H9 (cell line): ENCODE measurements at regions not wholly inside any gene's neighbourhood (a gene's known extent, or its start where the extent isn't known, plus 50 kb on each side); places are given as distances from the start of the nearest gene placed in this dataset.

Source experiments
- DNase-seq: peaks from one replicate; pipeline ENCODE4 v3.0.0-alpha.2; 2017
- H2AFZ ChIP-seq: one replicate; pipeline ENCODE4 v1.6.1; 2013; ENCODE audit warnings: mild to moderate bottlenecking, low read length, control low read depth, moderate library complexity
- H2AK5ac ChIP-seq: 2 replicates; pipeline ENCODE4 v1.6.1; 2013; ENCODE audit warnings: low read length, control low read depth, mixed read lengths; ENCODE audit not compliant: insufficient read length
- H2BK120ac ChIP-seq: one replicate; pipeline ENCODE4 v1.6.1; 2013; ENCODE audit warnings: low read depth, mild to moderate bottlenecking, low read length, control low read depth, inconsistent platforms; ENCODE audit not compliant: poor library complexity, severe bottlenecking
- H2BK12ac ChIP-seq: 2 replicates; pipeline ENCODE4 v1.6.1; 2013; ENCODE audit warnings: low read length, control low read depth, mixed read lengths, low read depth; ENCODE audit not compliant: insufficient read length
- H2BK15ac ChIP-seq: 2 replicates; pipeline ENCODE4 v1.6.1; 2013; ENCODE audit warnings: low read depth, low read length, control low read depth
- H2BK20ac ChIP-seq: one replicate; pipeline ENCODE4 v1.6.1; 2013; ENCODE audit warnings: low read depth, mild to moderate bottlenecking, low read length, control low read depth, inconsistent platforms; ENCODE audit not compliant: poor library complexity, severe bottlenecking
- H2BK5ac ChIP-seq: 2 replicates; pipeline ENCODE4 v1.6.1; 2013; ENCODE audit warnings: low read length, control low read depth, mixed read lengths; ENCODE audit not compliant: insufficient read length
- H3K14ac ChIP-seq: 2 replicates; pipeline ENCODE4 v1.6.1; 2013; ENCODE audit warnings: low read length, control low read depth; ENCODE audit not compliant: insufficient read depth
- H3K18ac ChIP-seq: 2 replicates; pipeline ENCODE4 v1.6.1; 2013; ENCODE audit warnings: low read depth, mild to moderate bottlenecking, mixed read lengths, low read length, control low read depth; ENCODE audit not compliant: insufficient read length
- H3K23ac ChIP-seq: 2 replicates; pipeline ENCODE4 v1.6.1; 2013; ENCODE audit warnings: low read length, control low read depth, mixed read lengths, low read depth; ENCODE audit not compliant: insufficient read length
- H3K23me2 ChIP-seq: 2 replicates; pipeline ENCODE4 v1.6.1; 2013; ENCODE audit warnings: low read depth, mild to moderate bottlenecking, mixed read lengths, low read length, control low read depth; ENCODE audit not compliant: insufficient read length, poor library complexity, severe bottlenecking
- H3K27ac ChIP-seq: 2 replicates; pipeline ENCODE4 v1.5.1; 2013; ENCODE audit warnings: low read length, control low read depth, mixed read lengths, low read depth; ENCODE audit not compliant: insufficient read length
- H3K27me3 ChIP-seq: 2 replicates; pipeline ENCODE4 v1.6.1; 2013; ENCODE audit warnings: low read length, control low read depth, inconsistent platforms; ENCODE audit not compliant: insufficient read depth
- H3K4ac ChIP-seq: 2 replicates; pipeline ENCODE4 v1.6.1; 2013; ENCODE audit warnings: low read depth, mild to moderate bottlenecking, control low read depth, inconsistent platforms, low read length, moderate library complexity
- H3K4me1 ChIP-seq: 2 replicates; pipeline ENCODE4 v1.6.1; 2013; ENCODE audit warnings: low read length, control low read depth, inconsistent platforms; ENCODE audit not compliant: insufficient read depth
- H3K4me2 ChIP-seq: 2 replicates; pipeline ENCODE4 v1.6.1; 2013; ENCODE audit warnings: low read length, control low read depth, mixed read lengths; ENCODE audit not compliant: insufficient read length, insufficient read depth
- H3K56ac ChIP-seq: 2 replicates; pipeline ENCODE4 v1.6.1; 2013; ENCODE audit warnings: low read depth, mild to moderate bottlenecking, mixed read lengths, low read length, control low read depth; ENCODE audit not compliant: insufficient read length
- H3K79me1 ChIP-seq: 2 replicates; pipeline ENCODE4 v1.6.1; 2013; ENCODE audit warnings: low read depth, mild to moderate bottlenecking, moderate library complexity, low read length, control low read depth, inconsistent platforms; ENCODE audit not compliant: insufficient read depth, poor library complexity, severe bottlenecking
- H3K79me2 ChIP-seq: 2 replicates; pipeline ENCODE4 v1.6.1; 2013; ENCODE audit warnings: low read length, control low read depth, inconsistent platforms; ENCODE audit not compliant: insufficient read depth
- H3K9ac ChIP-seq: 2 replicates; pipeline ENCODE4 v1.6.1; 2013; ENCODE audit warnings: low read length, control low read depth, mixed read lengths; ENCODE audit not compliant: insufficient read length; ENCODE audit errors: extremely low read depth
- H3K9me3 ChIP-seq: one replicate; pipeline ENCODE4 v1.6.1; 2013; ENCODE audit warnings: low read depth, low read length, inconsistent platforms; ENCODE audit not compliant: control insufficient read depth
- H3T11ph ChIP-seq: one replicate; pipeline ENCODE4 v1.6.1; 2013; ENCODE audit warnings: mild to moderate bottlenecking, low read length, control low read depth, inconsistent platforms
- H4K20me1 ChIP-seq: one replicate; pipeline ENCODE4 v1.6.1; 2013; ENCODE audit not compliant: control insufficient read depth, insufficient read length, insufficient read depth
- H4K5ac ChIP-seq: 2 replicates; pipeline ENCODE4 v1.6.1; 2013; ENCODE audit warnings: low read depth, mild to moderate bottlenecking, mixed read lengths, low read length, control low read depth; ENCODE audit not compliant: insufficient read length
- H4K8ac ChIP-seq: replicated peaks from 2 replicates; pipeline ENCODE4 v1.6.1; 2013; ENCODE audit warnings: low read length, control low read depth, mixed read lengths, low read depth; ENCODE audit not compliant: insufficient read length
- H4K91ac ChIP-seq: 2 replicates; pipeline ENCODE4 v1.6.1; 2013; ENCODE audit warnings: low read depth, mild to moderate bottlenecking, moderate library complexity, mixed read lengths, low read length, control low read depth; ENCODE audit not compliant: insufficient read length
- H3K27ac Mint-ChIP-seq, 3 experiments: 2 replicates in 2 of 3; 3 replicates in 1 of 3; pipeline ENCODE4 v1.8.0; 2020 to 2021; ENCODE audit warnings: mixed read lengths in 3 of 3, mild to moderate bottlenecking in 1 of 3, moderate library complexity in 1 of 3
- H3K27me3 Mint-ChIP-seq: 2 replicates; pipeline ENCODE4 v1.8.0; 2021; ENCODE audit warnings: low read depth, mild to moderate bottlenecking, moderate library complexity, mixed read lengths
- H3K36me3 Mint-ChIP-seq, 3 experiments: 2 replicates in 2 of 3; 3 replicates in 1 of 3; pipeline ENCODE4 v1.8.0; 2020 to 2021; ENCODE audit warnings: low read depth in 3 of 3, mixed read lengths in 3 of 3; ENCODE audit not compliant: insufficient read depth in 1 of 3
- H3K4me1 Mint-ChIP-seq, 2 experiments: 2 replicates each; pipeline ENCODE4 v1.8.0; 2020; ENCODE audit warnings: mixed read lengths in 2 of 2
- H3K4me3 Mint-ChIP-seq, 2 experiments: 2 replicates in 1 of 2; 3 replicates in 1 of 2; pipeline ENCODE4 v1.8.0; 2020 to 2021; ENCODE audit warnings: mild to moderate bottlenecking in 2 of 2, mixed read lengths in 2 of 2, moderate library complexity in 1 of 2
- H3K9me3 Mint-ChIP-seq, 2 experiments: 2 replicates in 1 of 2; 3 replicates in 1 of 2; pipeline ENCODE4 v1.8.0; 2020; ENCODE audit warnings: mild to moderate bottlenecking in 2 of 2, mixed read lengths in 2 of 2, moderate library complexity in 1 of 2
- CTCF ChIP-seq: fragments of 200-600 bp; sonication (generic); conservative IDR thresholded peaks from 3 replicates; pipeline ENCODE4 v1.8.0; 2021; ENCODE audit warnings: antibody characterized with exemption, mild to moderate bottlenecking
- WGBS: extraction: QIAGEN DNeasy Blood & Tissue Kit; methylation state at CpG from one replicate; pipeline ENCODE4 v1.1.7; 2013; ENCODE audit warnings: missing lambda C conversion rate, low lambda C conversion rate, mixed read lengths; ENCODE audit not compliant: insufficient read length; ENCODE audit errors: extremely low coverage; 5-methylcytosine and 5-hydroxymethylcytosine counted together

GRCh38 chr10:3471472-3471871 lies 298.9 kb upstream of the PITRM1 start:
- Histone ChIP-seq H2BK15ac (no peak overlapping the region), H3K9ac (no peak overlapping the region), H4K91ac (no peak overlapping the region), H2BK5ac (no peak overlapping the region), H3K56ac (no peak overlapping the region), H4K8ac (no peak overlapping the region), H3K79me2 (no peaks in the 10 kb centered on the region), H2BK120ac (no peak overlapping the region), H3K23me2 (no peaks in the 10 kb centered on the region), H3K4me1 (no peaks in the 10 kb centered on the region; the same call in 1 of the 2 replicates), H3K18ac (no peak overlapping the region), H4K5ac (no peak overlapping the region), H3K79me1 (no peaks in the 10 kb centered on the region), H3K23ac (no peak overlapping the region), H3K14ac (no peak overlapping the region), H4K20me1 (no peaks in the 10 kb centered on the region), H2AK5ac (no peak overlapping the region), H3K9me3 (no peaks in the 10 kb centered on the region), H3K4ac (no peak overlapping the region), H3K27ac (no peak overlapping the region), H2BK12ac (no peak overlapping the region), H2BK20ac (no peak overlapping the region), H2AFZ (no peak overlapping the region), H3K27me3 (no peaks in the 10 kb centered on the region), H3T11ph (no peak overlapping the region), H3K4me2 (no peak overlapping the region)
- no peak overlapping the region for H3K4me3 Mint-ChIP-seq
- peaks cover 33 to 61% of the 10 kb centered on the region in 2 experiments for H3K4me1 Mint-ChIP-seq
- no peaks in the 10 kb centered on the region for H3K36me3 Mint-ChIP-seq
- no peak overlapping the region for H3K27ac Mint-ChIP-seq
- WGBS = no CpG with 5 or more reads among the region's 10 CpGs
- no peaks in the 10 kb centered on the region for H3K27me3 Mint-ChIP-seq
- DNase-seq = no peak
- H3K9me3 Mint-ChIP-seq = peaks cover 0 to 2% of the 10 kb centered on the region in 2 experiments; a peak in 1 of 5 replicates
- no peak for TF ChIP-seq CTCF
